GM23338 (cell line): ENCODE measurements at regions not wholly inside any gene's neighbourhood (a gene's known extent, or its start where the extent isn't known, plus 50 kb on each side); places are given as distances from the start of the nearest gene placed in this dataset.

Experiments used
- POLR2AphosphoS5 ChIP-seq: IDR thresholded peaks from 2 replicates; pipeline ENCODE4 v1.6.1; 2016; ENCODE audit warnings: antibody characterized with exemption, low read depth
- REST ChIP-seq: IDR thresholded peaks from one replicate; pipeline ENCODE4 v1.6.1; 2018; ENCODE audit warnings: antibody characterized with exemption; ENCODE audit not compliant: unreplicated experiment
- TF ChIP-seq, protein P1 (sequence below), 2 experiments: fragments of 200-600 bp in 1 of 2; sonication (generic) in 1 of 2; conservative IDR thresholded peaks; 2 replicates each; pipeline versions ENCODE4 v1.5.1 to v1.6.1; 2016 to 2017; ENCODE audit warnings: antibody characterized with exemption in 2 of 2, low read depth in 2 of 2, mild to moderate bottlenecking in 2 of 2, moderate library complexity in 1 of 2
- TF ChIP-seq, protein P2 (sequence below): IDR thresholded peaks from 2 replicates; pipeline ENCODE4 v1.6.1; 2016; ENCODE audit warnings: antibody characterized with exemption

DNA sequence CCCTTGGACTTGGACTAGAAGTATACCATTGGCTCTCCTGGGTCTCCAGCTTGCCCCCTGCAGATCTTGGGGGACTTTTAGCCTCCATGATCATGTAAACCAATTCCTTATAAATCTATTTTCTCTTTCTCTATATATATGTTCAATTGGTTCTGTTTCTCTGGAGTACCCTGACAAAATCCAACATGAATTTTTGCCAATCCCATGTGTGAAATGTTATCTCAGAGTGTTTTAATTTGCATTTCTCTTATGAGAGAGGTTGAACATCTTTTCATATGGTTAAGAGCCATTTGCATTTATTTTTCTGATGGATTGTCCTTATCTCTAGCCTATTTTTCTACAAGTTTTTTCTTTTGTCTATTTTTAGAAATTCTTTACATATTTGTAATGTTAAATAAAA, 131.7 kb upstream of the NEO1 start:
- TF ChIP-seq, protein P1, sequence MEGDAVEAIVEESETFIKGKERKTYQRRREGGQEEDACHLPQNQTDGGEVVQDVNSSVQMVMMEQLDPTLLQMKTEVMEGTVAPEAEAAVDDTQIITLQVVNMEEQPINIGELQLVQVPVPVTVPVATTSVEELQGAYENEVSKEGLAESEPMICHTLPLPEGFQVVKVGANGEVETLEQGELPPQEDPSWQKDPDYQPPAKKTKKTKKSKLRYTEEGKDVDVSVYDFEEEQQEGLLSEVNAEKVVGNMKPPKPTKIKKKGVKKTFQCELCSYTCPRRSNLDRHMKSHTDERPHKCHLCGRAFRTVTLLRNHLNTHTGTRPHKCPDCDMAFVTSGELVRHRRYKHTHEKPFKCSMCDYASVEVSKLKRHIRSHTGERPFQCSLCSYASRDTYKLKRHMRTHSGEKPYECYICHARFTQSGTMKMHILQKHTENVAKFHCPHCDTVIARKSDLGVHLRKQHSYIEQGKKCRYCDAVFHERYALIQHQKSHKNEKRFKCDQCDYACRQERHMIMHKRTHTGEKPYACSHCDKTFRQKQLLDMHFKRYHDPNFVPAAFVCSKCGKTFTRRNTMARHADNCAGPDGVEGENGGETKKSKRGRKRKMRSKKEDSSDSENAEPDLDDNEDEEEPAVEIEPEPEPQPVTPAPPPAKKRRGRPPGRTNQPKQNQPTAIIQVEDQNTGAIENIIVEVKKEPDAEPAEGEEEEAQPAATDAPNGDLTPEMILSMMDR (conservative IDR thresholded peaks at IDR 0.05; ENCODE audit: low read depth in 2 of 2): no peak
- TF ChIP-seq POLR2AphosphoS5 (no peak), REST (no peak)
- TF ChIP-seq, protein P2, sequence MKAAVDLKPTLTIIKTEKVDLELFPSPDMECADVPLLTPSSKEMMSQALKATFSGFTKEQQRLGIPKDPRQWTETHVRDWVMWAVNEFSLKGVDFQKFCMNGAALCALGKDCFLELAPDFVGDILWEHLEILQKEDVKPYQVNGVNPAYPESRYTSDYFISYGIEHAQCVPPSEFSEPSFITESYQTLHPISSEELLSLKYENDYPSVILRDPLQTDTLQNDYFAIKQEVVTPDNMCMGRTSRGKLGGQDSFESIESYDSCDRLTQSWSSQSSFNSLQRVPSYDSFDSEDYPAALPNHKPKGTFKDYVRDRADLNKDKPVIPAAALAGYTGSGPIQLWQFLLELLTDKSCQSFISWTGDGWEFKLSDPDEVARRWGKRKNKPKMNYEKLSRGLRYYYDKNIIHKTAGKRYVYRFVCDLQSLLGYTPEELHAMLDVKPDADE: no peak
